ENCODE measurements at regions not wholly inside any gene's neighbourhood (a gene's known extent, or its start where the extent isn't known, plus 50 kb on each side); places are given as distances from the start of the nearest gene placed in this dataset.

DNA sequence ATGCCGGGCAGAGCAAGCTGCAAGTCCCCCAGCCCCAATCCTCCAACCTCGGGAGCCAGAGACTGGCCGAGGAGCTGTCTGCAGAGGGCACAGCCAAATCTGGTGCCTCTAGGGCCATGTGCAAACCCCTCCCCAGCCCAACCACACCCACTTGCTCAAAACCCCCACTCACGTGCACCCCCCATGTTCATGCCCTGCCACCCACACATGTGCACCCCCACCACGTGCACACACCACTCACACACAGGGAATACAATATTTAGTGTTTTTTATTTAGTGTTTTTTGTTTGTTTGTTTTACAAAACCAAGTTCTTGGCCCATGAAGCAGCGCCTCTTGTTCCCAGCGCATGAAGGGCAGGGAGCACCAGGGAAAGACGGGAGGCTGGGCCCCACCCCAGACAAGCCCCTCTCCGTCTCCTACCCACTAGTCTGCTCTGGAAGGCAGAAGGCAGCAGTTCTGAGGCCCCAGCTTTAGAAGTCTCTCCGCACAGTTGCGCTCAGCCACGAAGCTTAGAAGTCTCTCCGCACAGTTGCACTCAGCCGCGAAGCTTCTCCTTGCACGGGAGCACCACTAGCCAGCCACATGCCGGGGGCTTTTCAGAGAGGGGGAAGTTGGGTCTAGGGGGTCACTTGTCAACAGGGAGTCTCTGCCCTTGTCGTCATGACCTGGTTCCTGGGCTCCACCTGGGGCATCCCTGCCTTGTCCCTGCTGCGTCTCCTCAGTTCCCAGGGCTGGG lies 276.1 kb upstream of the HDAC4 start:
- DNase-seq (ENCODE audit: low read depth in 2 of 2, low spot score in 1 of 2), result no peak

DNA sequence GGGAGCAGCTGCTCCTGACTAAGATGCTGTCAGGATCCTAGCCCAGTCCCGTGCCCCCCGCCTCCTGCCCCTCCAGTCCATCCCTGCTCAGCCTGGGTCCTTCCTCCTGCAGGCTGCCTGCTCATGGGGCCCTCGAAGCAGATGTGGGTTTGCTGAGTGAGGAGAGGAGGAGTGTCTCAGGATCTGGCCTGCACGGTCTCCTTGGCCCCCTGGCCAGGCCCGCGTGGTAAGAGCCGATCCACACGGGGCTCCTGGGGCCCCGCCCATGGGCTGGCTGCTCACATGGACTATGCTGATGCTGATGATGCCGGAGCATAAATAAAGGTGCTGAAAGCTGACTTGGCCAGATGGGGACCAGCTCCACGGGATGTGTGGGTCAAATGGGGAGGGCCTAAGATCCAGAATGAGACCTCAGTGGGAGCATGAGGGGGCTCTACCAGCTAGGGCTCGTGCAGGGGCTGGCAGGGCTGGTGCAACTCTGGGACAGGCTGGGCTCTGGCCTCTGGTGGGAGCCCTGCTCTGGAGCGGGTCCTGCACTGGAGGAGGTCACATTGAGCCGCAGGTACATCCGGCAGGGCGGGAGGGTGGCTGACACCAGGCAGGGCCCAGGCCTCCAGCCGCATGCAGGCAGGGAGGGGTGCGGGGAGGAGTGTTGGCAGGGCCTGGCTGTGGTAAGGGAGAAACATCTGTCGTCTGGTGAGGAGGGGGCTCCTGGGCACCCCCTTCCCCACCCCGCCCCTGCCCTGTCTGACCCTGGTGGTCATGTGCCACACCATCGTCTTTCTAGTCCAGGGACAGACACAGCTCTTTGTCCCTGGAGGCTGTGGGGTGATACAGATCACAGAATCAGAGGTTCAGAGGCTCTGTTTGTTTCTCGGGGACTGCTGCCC lies 275.3 kb upstream of the HDAC4 start:
- no peak for DNase-seq (ENCODE audit: low read depth in 2 of 2, low spot score in 1 of 2)

DNA sequence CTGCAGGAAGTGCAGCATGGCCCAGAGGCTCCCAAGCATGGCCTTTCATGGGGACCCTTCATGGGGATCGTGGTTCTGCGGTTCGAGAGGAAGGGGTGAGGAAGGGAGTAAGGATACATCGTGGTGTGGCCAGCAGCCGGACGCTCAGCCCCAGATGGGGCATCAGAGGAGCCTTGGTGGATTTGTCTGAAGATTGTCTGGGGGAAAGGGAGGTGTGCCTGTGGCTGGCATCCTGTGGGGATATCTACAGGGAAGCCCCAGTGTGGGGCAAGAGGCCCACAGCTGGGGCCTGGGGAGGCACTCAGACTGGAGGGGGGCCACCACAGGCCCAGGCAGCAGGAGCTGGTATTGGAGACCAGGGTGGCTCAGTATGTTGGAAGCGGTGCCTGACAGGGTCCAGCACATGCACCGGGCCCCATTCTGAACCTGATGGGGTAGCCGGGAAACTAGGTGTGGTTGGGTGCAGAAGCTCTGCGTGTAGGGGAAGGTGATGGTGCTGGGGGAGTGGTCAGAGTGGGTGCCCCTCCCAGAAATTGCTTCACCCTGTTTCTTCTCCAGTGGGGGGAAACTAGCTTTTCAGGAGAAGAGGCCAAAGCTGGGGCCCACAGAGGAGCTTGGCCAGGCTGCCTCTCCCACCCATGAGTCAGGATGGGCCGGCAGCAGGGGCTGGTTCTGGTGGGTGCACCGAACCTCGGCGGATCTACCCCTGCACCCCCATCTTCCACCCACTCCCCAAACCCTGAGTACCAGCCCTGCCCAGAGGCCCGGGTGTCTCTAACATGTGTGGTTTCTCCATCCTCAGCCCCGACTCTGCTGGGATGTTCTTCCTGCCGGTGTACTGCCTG lies 274.4 kb upstream of the HDAC4 start:
- no peak for DNase-seq (ENCODE audit: low read depth in 2 of 2, low spot score in 1 of 2)

DNA sequence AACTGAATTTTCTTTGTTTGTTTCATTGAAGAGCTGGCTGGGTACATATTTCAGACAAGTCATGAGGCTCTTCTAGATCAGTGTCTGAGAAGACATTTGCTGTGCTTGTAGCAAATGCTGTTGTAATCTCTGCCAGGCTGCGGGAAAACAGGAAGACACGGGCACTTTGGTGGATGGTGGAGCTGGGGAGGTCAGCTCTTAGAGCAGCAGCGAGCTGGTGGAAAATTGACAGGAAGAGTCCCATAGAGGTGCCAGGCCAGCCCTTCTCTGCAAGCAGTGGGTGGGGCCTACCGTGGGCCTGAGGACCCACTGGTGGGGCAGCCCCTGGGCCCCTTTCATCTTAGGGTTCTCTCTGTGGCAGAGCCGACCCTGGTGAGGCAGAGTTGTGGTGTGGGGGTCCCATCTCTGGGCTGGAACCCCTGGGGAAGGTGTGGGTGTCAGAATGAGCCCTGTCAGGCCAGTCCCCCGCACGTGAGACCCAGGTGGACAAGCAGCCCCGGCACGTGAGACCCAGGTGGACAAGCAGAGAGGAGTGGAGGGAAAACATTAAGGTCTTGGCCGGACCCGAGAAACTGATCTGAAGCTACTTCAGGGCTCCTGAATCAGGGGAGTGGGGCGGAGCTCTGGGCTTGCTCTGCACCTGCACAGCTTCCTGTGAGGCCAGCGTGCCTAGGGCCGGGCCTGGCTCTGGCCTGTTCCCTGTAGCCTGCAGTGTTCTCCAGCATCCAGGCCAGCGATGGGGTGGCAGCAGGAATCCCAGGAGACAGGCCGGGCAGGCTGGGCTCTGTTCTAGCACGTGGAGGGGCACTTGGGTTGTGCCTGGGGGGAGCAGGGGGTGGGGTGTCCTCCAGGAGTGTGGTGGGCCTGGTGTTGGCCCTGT lies 273.5 kb upstream of the HDAC4 start:
- DNase-seq (ENCODE audit: low read depth in 2 of 2, low spot score in 1 of 2), result no peak

DNA sequence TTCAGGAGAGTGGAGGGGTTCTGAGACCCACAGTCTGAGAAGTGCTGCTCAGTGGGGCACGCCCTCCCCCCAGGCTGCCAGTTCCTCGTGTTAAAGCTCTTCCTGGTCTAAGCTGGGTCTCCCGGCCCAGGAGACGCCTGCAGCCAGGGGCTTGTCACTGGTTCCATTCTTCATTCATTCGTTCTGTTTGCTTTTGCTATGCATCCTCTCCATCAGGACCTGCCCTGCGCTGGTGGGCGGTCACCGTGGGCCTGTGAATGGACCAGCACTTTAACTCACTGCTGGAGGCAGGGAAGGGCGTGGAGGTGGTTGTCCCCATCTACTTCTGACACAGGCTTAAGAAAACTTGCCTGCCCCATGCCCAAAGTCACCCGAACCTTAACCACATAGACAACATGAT lies 272.8 kb upstream of the HDAC4 start:
- no peak for DNase-seq (ENCODE audit: low read depth in 2 of 2, low spot score in 1 of 2)

DNA sequence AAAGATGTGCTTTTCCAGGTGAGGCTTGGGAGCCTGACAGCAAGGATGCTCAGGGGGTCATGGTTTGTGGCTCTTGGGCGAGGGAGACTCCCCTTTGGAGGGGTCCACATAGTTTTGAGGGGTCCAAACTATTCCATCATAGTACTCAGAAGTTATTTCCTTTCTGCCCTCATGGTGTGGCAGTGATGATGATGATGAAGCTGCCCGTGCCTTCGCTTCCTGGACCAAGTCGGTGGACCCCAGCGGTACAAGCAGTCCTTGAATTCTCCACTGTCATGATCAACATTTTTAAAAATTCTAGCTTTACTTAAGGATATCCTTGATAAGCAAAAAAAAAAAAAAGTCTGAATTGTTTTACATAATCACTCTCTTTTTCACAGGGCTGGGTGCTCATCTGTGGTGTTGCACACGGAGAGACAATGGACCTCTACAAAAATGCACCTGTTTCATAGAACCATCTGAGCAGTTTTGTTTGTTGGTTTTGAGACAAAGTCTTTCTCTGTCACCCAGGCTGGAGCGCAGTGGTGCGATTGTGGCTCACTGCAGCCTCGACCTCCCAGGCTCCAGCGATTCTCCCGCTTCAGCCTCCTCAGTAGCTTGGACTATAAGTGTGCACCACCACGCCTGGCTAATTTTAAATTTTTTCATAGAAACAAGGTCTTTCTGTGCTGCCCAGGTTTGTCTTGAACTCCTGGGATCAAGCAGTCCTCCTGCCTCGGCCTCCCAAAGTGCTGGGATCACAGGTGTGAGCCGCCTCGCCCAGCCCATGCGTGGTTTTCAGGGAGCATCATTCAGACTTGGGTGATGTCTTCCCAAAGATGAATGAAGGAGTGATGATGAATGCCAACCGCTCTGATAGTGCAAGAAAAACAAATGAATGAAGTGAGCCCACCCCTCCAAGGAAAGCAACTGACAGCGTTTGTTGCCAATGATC lies 271.4 kb upstream of the HDAC4 start:
- no peak for DNase-seq (ENCODE audit: low read depth in 2 of 2, low spot score in 1 of 2)

DNA sequence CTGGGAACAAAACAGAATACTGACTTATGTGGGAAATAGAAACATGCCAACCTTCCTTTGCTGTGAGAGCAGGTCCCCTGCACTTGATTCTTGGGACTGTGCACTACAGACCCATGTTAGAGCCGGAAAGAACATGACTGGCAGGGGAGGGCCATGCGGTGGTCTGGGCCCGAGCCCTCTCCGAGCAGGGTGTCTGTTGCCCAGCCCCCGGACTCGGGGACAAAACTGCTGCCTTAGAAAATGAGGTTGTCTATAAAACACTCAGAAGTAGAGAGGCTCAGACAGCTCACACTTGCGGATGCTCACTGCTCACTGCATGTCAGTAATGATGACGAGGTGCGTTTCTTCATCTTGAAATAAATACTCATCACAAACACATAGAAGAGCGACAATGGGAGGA lies 270.7 kb upstream of the HDAC4 start:
- DNase-seq (ENCODE audit: low read depth in 2 of 2, low spot score in 1 of 2), result no peak

DNA sequence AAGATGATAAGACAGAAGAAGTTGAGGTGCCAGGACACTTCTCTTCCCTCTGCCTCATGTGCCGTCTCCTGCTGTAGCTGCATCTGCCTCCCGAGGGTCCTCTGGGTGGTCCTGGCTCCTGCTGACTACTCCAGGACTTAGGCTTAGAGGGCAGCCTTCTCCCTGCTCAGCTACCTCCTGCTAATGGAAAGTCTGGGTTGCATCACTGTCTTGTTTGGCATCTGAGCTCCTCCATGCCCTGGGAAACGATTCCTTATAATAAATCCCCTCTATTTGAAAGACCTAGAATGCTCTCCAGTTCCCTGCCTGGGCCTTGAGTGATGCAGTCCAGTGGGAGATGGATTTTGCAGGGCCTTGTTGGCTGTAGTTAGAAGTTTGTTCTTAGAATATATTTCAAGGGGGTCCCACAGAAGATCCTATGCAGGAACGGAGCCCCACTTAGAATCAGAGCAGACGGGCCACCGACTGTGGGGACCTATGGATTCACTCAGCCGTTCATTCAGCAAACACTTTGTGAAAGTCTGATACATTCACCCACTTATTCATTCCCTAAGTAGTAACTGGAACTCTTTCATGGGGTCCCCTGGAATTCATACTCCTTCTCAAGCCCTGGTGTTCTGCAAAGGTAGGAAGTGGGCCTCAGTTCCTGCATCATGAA lies 269.8 kb upstream of the HDAC4 start:
- no peak for DNase-seq (ENCODE audit: low read depth in 2 of 2, low spot score in 1 of 2)

DNA sequence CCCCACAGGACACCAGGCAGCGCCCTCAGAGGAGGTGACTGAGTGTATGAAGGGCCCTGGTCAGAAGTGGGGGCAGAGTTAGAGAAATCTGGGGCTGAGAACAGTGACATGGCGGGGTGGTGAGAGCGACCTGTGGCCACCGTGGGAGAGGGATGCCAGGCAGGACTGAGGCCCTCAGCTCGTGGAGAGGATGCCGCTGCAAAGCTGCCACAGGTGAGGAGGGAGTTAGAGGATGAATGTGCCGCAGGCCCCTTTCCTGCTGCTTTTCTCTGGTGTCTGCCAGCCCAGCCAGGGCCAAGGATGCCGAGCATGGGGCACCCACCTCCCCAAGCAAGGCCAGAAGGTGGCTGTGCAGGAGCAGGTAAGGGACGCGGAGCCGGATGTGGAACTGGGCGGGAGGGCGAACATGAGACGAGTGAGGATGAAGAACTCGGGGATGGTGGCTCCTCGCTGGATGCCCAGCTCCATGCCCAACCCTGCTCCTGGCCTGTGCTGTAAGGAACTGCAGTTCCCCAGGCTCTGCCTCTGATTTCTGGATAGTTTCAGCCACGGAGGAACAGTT lies 269.2 kb upstream of the HDAC4 start:
- no peak for DNase-seq (ENCODE audit: low read depth in 2 of 2, low spot score in 1 of 2)

DNA sequence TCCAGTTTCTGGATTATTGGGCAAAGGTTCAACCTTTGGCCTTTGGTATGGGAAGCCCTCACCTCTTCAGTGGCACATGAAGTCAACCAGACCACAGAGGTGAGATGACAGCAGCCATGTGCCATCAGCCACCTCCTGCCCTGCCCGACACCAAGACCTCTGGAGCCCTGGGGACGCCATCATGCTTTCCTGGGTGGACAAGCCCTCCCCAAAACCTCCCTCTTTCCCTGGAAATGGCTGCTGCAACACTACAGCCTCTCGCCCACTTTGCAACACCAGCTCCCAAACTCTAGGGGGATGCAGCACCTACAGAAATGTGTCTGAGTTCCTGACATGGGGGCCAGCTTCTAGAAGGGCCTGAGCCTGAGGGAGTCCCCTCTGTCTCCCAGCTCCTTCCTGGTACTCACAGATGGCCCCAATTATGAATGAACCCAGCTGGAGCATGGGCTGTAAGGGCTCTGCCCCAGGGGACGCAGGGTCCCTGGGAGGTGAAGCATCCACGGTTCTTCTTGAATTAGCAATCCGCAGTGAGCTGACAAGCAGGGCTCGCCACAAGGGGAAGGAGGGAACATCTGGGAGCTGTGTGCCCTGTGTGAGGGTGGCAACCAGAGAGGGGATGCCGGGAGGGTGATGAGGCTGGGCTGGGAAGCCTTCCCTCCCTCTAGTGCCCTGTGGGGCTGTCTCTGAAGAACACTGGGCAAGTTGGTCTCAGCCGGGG lies 268.5 kb upstream of the HDAC4 start:
- DNase-seq (ENCODE audit: low read depth in 2 of 2, low spot score in 1 of 2), result no peak

DNA sequence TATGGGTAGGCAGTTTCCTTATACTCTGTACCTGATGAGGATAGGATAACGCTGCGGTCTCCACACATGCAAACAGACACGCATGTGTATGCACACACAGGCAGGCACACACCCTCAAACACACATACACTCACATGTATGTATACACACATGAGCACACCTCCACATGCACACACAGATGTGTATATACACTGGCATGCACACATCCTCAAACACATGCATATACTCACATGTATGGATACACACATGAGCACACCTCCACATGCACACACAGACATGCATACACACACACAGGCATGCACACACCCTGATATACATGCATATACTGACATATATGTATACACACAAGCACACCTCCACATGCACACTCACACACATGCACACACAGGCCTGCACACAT lies 267.8 kb upstream of the HDAC4 start:
- DNase-seq (ENCODE audit: low read depth in 2 of 2, low spot score in 1 of 2), result no peak

DNA sequence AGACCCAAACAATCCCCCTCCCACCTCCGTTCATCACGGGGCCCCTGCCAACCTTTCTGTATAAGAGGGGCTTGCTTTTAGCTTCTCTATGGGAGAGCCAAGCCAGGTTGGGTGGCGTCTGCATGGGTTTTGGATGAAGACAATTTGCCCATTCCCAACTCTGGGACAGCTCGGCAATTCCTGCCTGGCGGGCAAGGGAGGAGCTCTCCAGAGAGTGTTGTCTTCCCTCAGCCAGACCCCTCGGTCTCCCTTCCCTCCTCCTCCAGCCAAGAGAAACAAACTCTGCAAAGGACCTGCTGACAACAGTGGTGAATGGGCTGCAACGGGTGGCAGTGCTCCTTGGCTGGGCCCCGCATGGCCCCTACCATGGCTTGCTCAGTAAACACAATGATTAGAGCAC lies 267.2 kb upstream of the HDAC4 start:
- no peak for DNase-seq (ENCODE audit: low read depth in 2 of 2, low spot score in 1 of 2)

DNA sequence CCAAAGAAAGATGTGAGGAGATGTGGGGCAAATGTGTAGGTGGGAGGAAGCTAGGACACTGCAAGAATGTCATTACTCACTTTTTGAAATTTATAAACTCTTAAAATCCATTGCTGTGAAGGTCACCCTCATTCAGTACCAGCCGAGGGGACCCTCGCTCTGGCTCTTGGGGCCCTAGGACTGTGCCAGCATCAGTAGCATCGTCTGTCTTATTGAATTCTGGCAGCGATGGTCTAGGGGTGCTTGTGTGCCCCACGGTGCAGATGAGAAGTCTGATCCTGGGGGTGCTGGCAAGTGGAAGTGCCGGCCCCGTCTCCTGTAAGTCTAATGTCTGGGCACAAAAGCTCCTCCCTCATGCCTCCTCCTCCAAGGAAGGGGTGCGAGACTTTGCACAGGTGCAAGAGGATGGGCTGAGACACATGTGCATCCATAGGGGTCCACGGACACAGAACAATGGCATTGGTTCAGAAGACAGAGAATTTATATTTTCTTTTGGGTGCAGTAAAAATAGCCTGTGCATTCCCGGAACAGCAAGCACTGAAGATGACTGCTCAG lies 266.7 kb upstream of the HDAC4 start:
- DNase-seq (ENCODE audit: low read depth in 2 of 2, low spot score in 1 of 2), result no peak

DNA sequence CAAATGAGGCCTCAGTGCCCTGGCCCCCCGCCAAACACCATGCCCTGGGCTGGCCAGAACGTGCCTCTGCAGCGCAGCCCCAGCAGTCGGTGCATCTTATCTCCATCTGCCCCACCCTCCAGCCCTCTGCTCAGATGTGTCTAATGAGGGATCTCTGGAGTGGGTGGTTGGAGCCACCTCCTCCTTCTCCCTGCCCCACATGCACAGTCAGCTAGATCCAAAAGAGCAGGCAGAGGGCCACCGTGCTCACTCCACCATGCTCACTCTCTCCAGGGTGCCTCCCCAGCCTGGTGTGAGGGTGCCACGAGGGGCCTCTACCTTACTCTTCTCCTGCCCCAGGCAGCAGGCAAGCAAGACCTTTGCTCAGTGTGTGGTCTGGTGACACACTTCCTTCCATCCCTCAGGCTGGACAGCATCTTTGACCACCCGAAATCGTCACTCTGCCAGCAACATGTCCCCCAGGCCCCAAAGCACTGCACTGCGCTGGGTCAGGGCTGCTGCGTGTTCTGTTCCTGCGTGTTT lies 266.1 kb upstream of the HDAC4 start:
- DNase-seq (ENCODE audit: low read depth in 2 of 2, low spot score in 1 of 2), result no peak

DNA sequence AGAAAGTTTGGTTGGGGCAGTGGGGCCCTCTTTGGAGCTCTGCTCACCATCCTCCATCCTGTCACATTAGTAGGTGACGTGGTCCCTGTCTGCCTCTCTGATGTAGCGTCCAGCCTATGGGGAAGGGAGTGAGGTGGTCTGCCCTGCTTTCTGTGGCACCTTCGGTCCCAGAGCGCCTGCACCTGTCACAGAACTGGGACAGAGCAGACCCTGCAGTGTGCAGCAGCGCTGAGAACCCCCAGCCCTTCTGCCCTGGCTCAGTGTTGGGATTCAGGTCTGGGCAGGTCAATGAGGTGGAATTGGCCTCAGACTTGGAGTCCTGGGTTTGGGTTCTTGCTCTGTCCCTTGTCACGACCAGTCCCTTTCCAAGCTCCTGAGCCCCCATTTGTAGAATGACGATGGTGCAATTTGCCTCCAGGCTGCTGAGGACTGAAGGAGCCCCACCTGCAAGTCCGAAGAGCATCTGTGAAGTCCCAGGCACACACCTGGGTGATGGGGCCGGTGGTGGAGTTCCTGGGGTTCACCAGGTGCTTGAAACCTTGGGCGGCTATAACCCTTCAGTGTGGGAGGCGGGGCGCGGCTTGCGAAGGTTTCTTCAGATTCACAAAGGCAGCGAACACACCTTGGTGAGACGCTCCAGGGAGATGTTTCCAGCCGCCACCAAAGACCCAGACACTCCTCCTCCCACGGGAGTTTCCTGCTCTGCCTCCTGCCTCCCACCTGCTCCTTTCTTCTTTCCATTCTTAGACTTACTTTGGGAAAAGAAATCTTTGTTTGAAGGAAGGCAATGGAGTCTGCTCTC lies 265.4 kb upstream of the HDAC4 start:
- no peak for DNase-seq (ENCODE audit: low read depth in 2 of 2, low spot score in 1 of 2)

DNA sequence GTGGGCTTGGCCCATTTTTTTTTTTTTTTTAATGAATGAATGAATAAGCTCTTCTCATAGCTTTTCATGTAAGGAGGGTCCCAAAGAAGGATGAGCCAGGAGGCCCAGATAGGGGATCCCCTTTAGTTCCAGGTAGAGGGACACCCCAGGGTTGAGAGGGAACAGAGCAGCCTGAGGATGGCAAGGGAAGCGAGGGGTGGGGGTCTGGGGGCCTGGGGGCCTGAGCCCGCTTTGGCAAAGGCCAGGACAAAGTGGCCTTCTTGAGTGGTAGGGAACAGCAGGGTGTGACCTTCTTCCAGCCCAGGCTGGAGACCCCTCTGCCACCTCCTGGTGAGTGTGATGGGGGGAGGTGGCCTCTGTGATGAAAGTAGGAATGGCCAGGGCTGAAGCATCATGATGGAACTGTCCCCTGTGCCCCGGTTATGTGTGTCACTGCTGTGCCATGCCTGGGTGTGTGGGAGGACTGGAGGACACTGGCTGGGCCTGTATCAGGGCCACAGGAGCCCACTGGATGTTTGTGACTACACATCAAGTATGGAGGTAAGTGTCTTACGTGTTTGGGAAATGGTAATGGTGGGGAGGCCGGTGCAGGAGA lies 263.5 kb upstream of the HDAC4 start:
- DNase-seq (ENCODE audit: low read depth in 2 of 2, low spot score in 1 of 2), result no peak

Measured in stimulated activated CD8-positive, alpha-beta memory T cell treated with anti-CD3 and anti-CD28 coated beads, Interleukin-4, amount 100 ng/mL, for 1 hour (primary cell).